ENCODE measurements at regions not wholly inside any gene's neighbourhood (a gene's known extent, or its start where the extent isn't known, plus 50 kb on each side); places are given as distances from the start of the nearest gene placed in this dataset.

DNA sequence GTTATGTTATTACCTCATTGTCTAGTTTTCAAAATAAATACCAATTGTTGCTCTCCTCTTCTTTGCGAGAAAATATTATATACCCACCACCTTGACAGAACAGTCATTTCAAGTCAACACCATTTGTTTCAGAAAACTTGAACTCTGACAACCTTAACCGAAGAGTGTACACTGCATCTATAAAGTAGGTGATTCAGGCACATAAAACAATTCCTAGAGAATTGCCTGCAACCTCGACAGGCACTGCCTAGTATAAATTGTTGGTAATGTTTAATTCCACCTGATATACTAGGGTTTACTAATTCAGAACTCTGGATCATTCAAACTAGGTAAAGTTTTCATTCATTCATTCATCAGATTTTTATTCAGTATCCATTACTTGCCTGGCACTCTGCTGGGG, 121.8 kb downstream of the AKAIN1 start:
- TF ChIP-seq EGR1 (IDR thresholded peaks at IDR 0.05): no peak
- TF ChIP-seq FOXM1 (IDR thresholded peaks at IDR 0.05; ENCODE audit: borderline replicate concordance, low read depth): no peak
- TF ChIP-seq RAD21 (IDR thresholded peaks at IDR 0.05; ENCODE audit: low read depth): no peak
